UCSD-AML1 (cell line): ENCODE measurements at regions not wholly inside any gene's neighbourhood (a gene's known extent, or its start where the extent isn't known, plus 50 kb on each side); places are given as distances from the start of the nearest gene placed in this dataset.

Experiments
- DNase-seq: peaks from one replicate; lab custom pipeline; 2025; ENCODE audit not compliant: unreplicated experiment; lab: John Stamatoyannopoulos, UW

DNA sequence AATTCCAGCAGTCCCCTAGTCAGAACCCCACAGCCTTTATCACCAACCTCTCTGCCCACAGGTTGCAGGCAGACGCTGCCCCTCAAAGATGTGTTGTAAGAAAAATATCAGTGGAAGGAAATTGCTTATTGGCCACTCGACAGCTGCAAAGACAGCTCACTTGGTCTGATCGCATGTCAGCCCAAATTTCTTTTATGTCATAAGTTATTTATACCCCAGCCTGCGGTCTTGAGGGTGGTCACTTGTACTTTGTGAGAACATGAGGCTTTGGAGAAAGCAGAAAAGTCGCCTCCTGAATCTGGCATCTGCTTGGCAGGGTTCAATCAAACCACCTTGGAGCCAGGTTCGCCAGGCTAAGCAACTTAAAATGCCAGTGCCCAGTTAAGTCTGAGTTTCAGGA, 236.5 kb upstream of the CDH4 start:
- DNase-seq: no peak

DNA sequence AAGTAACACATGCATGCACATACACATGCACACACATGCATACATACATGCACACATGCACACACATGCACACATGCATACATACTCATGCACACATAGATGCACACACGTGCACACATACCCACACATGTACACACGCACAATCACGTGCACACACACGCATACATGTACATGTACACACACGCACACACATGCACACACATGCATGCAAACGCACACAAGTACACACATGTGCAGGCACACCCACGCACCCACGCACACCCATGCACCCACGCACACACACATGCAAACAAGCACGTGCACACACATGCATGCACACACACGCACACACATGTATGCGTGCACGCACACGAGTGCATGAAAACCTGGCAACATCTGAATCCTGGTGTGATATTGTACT, 232.7 kb upstream of the CDH4 start:
- no peak for DNase-seq

DNA sequence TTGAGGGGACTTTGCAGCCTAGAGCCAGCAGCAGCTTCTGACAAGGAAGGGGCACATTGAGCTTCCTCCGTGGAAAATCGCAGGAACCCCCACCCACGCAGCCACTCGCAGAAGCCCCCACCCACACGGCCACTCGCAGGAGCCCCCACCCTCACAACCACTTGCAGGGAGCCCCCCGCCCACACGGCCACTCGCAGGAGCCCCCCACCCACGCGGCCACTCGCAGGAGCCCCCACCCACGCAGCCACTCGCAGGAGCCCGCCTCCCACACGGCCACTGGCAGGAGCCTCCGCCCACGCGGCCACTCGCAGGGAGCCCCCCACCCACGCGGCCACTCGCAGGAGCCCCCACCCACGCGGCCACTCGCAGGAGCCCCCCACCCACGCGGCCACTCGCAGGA, 228.4 kb upstream of the CDH4 start:
- DNase-seq: no peak

DNA sequence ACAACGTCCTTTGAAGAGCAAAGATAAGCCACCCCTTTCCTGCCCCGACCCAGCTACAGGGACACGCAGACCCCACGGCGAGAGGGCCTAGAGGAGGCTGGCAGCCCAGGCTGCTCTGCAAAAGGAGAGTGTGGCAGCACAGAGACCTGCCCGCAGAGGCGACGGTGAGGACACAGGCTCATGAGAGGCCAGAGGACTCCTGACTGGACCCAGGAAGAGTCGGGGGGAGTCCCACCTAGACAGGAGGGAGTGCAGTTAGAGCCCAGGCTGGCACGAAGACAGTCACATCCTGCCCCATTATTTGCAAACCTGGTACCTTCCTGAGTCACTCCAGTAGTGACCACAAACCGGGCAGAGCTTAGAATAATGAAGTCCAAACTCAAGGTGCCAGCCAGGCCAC, 227.7 kb upstream of the CDH4 start:
- no peak for DNase-seq

DNA sequence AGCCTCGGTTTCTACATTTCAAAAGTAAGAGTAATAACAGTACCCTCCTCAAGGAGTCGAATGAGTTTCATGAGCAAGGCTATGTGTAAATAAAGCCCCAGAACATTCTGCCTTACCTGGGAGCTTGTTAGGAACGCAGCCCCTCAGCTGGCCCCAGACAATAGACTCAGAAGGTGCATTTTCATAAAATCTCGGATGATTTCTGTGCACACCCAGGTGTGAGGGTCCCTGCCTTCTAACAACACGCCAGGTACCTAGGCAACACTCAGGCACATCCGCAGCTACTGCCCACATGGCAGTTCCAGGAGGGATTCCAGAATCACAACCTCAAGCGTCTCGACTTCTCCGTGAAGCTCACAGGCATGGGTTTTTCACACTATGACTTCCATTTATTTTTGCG, 226.5 kb upstream of the CDH4 start:
- DNase-seq: no peak

DNA sequence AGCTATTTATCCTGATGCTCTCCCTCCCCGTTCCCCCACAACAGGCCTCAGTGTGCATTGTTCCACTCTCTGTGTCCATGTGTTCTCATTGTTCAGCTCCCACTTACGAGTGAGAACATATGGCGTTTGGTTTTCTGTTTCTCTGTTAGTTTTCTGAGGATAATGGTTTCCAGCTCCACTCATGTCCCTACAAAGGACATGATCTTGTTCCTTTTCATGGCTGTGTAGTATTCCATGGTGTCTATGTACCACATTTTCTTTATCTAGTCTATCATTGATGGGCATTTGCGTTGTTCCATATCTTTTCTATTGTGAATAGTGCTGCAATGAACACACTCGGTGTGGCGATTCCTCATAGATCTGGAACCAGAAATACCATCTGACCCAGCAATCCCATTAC, 225.9 kb upstream of the CDH4 start:
- no peak for DNase-seq

DNA sequence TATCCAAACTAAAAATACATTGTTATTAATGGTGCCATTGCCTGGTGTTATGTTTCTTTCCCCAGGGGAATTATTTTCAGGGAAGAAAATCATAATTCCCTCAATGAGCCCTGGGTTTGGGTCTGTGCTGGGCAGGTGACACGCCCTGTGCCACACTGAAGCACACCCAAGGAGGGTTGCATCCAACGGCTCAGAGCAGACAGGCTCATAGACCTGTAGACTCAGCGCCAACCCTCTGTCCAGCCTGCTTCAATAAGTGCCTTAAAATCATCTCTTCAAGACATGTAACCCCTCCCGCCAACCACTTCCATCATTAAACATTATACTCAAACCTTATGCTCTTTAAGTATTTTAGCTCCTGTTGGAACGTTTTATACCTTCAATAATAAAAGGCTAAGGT, 225.3 kb upstream of the CDH4 start:
- no peak for DNase-seq

DNA sequence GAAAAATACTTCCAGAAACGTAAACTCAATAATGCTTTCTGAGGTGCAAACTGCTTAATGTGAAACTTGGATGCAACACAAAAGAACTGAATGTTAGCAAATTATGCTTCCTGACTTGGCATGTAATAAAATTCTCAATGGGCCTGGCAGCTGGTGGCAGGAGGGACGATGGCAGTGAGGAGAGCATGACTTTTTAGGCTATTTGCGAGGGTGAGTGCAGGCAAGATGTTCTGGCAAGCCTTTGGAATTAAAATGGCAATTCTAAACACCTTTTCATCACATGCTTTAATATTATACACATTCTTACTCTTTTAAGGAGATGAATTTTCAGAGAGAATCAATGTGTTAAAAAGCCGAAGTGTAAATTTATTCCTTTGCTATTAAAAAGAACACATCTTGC, 224.8 kb upstream of the CDH4 start:
- no peak for DNase-seq

DNA sequence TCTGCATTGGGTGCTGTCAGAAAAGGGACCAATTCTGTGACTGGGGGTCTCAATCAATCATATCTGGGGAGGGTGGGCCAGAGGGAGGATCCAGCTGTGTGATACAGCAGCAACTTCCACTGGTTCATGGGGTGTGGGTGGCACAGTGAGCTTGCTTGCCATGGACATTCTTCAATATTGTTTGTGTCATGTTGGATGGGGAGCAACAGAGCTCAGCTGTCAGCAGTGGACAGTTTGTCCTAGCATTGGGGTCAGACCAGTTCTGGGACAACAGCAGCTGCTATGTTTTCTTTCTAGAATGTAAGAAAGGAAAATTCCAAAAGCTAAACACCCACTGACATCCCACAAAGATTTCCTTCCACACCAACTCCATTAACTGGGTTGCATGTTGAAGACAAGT, 221.9 kb upstream of the CDH4 start:
- no peak for DNase-seq

DNA sequence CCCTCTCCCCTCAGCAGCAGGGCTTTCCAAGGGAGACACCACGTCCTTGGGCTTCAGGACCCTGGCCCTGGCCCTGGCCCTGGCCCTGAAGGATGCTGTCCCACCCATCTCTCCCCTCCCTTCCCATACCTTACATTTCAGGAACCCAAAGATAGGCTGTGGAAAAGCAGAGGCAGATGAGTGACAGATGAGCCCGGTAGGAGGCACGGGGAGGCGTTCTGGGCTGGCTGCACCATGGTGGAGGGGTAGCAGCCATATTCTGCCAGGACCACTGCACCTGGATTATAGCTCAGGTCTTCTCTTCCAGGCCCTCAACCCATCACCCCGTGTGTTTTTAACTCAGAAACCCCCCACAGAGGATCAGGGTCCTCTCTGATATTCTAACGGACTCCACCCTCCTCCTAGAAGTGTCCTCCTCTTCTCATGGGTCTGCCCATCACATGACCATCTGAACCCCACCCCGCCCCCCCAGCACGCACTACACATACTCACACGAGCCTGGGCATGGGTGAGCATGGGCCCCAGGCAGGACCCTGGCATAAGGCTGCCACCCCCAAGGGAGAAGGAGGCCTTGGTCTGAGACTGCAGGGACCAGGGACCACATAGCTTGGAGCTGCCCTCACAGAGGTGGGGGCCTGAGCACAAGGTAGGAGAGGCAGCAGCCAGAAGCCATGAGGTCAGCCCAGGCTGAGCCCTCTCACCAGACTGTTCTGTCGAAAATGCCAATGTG, 220.8 kb upstream of the CDH4 start:
- DNase-seq: no peak

DNA sequence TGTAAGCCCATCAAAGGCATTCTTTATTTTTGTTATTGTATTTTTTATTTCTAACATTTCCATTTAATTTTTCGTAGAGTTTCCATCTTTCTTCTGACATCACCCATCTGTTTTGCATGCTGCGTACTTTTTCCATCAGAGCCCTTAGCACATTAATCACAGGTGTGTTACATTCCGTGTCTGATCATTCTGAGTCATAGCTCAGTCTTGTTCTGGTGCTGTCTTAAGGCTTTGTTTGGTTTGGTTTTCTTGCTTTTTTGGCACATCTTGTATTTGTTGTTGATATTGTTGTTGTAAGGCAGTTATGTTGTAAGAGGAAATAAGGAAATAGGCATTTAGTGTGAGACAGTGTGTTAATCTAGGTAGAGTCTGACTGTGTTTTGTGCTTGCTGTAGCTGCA, 214.6 kb upstream of the CDH4 start:
- no peak for DNase-seq

DNA sequence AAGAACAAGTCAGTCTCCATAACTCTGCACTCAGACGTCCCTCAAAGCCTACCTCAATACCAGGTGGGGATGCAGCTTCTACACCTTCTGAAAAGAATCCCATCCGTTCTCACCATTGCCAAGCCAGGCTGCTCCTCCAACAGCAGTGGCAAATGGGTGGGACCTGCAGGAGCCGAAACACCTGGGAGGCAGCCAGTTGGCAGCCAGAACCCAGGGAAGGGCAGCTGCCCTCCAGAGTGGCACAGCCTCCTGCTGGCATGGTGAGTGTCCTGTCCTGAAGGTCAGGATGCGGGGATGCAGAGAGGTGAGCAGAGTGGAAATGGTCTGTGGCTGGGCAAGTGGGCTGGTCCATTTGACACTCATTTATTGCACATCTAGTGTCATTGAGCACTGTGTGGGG, 210.6 kb upstream of the CDH4 start:
- no peak for DNase-seq

DNA sequence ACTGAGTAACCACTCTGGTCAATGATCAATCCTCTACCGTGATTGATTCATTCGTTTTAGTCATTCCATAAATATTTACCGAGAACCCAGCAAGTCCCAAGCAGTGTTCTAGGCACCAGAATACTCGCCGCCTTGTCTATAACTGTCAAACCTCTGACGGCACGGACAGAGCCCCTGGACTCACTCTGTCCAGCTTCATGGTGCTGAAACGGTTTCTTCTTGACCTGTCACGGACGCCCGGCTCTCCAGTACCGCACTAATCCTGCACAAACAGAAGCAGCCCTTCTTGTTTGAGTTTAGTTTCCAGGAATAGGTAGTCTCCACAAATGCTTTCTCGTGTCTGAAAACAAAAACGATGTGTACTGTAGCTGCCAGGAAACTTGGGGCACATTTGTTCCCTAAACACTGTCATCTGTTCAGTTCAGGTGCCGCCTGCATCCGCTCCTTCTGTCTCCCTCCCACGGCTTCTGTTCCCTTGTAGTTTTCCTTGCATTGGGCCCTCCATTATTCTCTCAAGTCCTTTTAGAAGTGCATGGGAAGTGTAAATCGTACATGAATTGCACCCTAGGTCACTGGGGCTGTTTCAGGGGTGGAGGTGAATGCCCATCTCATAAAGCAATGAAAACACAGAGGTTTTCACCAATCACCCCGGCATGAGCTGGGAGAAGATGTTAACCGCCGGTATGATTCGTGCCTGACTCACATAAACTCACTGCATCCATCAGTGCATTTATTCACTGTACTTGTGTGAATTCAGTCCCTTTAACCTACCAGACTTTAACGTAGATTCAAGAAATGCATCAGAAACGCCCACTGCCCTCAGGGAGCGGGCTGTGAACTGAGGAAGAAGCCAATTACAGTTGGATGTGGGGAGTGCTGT, 209.3 kb upstream of the CDH4 start:
- no peak for DNase-seq

DNA sequence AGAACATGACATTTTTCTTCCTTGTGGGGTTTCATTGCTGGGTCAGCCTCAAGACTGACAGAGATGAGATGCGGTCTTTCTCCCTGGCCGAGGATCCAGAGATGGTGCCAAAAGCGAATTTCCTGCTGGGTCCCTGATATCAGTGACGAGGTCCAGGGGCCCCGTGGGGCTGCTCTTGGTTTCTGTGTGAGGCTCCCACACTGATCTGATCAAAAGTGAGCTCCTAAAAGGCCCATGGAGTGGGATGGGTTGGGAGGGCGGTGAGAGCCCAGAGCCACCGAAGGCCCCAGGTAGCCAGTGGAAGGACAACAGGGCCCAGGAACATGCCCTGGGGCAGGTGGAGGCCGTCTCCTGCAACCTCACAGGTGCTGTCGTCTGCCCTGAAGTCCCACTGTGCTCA, 208.4 kb upstream of the CDH4 start:
- DNase-seq: no peak

DNA sequence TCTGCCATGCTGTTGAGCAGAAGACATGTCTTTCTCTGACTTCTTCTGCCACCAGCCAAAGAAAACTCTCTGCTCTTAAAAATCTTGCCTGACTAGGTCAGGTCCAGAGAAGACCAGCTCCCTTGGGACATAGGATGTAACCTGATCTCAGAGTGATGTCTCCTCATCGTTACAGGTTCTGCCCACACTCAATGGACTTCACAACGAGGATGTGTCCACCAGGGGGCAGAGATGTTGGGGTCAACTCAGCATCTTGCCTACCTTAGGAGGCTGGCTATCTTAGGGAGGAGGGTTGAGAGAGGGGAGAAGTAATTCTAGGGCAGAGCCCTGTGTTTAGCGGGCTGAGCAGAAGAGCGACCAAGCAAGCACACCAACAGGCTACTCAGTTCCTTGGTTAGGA, 207.6 kb upstream of the CDH4 start:
- no peak for DNase-seq

DNA sequence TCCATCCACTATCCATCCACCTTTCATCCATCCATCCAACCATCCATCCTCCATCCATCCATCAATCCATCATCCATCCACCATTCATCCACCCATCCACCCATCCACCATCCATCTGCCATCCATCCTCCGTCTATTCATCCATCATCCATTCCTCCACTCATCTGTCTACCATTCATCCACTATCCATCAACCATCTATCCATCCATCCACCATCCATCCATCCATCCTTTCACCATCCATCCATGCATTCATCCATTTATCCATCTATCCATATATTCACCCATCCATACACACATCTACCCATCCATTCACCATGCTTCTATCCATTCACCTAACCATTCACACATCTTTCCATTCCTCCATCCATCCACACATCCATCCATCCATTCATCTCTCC, 207.0 kb upstream of the CDH4 start:
- DNase-seq: no peak

DNA sequence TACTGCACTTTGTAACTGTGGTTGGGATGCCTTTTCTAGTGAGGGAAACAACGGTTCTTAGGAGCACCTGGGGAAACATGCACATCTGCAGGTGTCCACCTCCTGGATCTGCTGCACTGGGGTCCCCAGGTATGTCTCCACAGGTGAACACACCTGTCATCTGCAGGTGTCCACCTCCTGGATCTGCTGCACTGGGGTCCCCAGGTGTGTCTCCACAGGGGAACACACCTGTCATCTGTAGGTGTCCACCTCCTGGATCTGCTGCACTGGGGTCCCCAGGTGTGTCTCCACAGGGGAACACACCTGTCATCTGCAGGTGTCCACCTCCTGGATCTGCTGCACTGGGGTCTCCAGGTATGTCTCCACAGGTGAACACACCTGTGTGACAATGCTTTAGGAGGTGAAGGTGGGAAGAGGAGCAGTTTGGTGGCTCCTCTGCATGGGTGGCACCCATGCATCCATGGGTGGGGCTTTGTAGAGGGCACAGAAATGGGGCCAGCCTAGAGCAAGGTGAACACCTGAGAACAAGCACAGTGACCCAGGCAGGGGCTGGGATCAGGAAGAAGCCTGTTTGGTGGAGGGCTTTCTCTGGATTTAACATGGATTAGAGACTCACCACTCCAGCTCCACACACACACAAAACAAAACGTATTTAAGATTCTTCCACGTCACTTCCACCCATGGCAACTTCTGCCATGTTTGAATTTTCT, 206.0 kb upstream of the CDH4 start:
- no peak for DNase-seq

DNA sequence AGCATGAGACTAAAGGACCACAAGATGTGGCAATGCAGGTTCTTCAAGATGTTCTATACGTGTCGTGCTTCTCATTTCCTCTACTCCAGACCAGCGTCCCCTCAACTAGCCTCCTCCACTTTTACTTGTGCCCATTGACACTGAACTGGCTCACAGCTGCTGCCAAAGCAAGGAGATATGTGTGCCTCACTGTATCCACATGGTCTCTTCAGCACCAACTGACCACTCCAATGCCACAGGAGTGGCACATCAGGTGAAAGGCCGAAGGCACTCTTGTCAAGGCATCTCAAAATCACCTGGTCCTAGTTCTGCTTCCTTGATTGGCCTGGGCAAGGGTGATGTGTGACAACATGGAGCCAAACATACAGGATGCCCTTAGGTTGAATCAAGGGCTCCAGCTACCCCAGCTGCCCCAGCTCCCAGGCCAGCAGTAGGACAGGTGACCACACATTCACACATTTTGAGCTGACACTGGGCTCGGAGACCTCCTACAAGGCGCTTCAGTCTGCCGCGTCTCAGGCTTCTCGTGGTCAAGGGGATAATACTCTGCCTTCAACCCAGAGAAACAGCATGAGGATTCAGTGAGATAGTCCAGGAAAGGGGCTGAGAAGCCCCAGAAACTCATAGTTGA, 205.2 kb upstream of the CDH4 start:
- DNase-seq: no peak

DNA sequence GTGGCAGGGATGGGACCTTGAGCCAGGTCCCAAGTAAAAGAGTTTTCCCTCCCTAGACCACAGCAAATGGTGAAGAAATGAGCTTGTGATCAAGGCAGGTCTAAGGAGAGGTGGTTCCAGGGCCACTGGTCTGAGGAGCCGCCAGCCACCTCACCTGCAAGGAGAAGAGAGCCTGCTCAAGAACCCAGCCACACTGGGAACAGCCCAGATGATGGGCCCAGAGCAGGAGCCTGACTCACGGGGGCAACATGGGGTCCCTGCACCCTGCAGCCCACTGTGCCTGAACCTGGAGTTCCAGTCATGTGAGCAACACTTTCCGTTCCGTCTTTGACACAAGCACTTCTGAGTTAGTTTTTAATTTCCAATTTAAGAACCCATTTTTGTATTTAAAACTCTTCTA, 204.5 kb upstream of the CDH4 start:
- no peak for DNase-seq

DNA sequence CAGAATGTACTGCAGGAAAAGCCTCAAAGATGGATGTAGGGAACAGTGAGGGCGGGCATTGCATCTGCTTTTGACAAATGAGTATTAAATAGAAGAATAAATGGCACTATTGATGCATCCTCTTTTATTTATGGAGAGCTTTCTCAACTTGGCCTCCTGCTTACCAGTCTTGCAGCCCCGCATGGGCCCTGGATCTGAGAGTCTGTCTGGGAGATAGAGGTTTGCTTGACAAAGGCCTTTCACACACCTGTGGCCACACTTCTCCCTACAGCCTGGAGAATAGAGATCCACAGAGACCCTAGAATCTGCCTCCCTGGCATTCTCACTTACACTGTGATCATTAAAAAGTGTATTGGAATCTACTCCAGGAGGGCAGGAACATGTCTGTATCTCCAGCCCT, 203.8 kb upstream of the CDH4 start:
- no peak for DNase-seq

DNA sequence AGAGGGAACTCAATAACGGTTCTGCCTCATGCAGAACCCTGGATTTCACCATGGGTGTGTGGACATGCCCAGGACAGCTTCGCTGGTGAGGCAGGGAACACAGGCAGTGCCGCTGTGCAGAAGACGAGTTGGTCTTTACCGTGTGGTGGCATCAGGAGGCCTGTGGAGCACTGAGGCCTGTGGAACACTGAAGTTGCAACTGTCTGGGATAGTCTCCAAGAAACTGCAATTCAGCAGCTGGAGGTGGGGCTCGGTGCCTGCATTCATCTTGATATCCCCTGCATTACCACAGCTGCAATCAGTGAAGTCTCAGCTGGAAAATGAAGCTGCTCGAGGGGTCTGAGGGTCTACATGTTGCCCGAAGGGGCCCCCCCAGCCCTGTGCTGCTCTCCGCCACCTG, 202.4 kb upstream of the CDH4 start:
- DNase-seq: no peak
